GM10248 (cell line): ENCODE measurements at regions not wholly inside any gene's neighbourhood (a gene's known extent, or its start where the extent isn't known, plus 50 kb on each side); places are given as distances from the start of the nearest gene placed in this dataset.

Source experiments
- CTCF ChIA-PET: fragments of 300-600 bp; sonication (Branson Sonifier 250); formaldehyde crosslinking; extraction: SDS; loops from one replicate; lab custom pipeline; 2021; ENCODE audit warnings: antibody characterized with exemption; lab: Yijun Ruan, JAX
- POLR2A ChIA-PET: fragments of 350-650 bp; sonication (Branson Sonifier 250); formaldehyde crosslinking; extraction: SDS; loops from one replicate; lab custom pipeline; 2020; ENCODE audit warnings: antibody characterized with exemption; lab: Yijun Ruan, JAX
- DNase-seq: peaks from one replicate; pipeline ENCODE4 v3.0.0; 2012; ENCODE audit errors: extremely low spot score
- CTCF ChIP-seq: IDR thresholded peaks from 2 replicates; pipeline ENCODE4 v1.5.1; 2012; ENCODE audit warnings: mild to moderate bottlenecking, low read depth; ENCODE audit errors: extremely low read depth, missing control alignments, control extremely low read depth

GRCh38 chr16:79869304-79870015 lies 268.9 kb upstream of the MAF start:
- POLR2A ChIA-PET, result no interaction called here

GRCh38 chr16:79868841-79869240 lies 268.3 kb upstream of the MAF start:
- CTCF ChIA-PET, result interaction anchor here (1.3 to 1.9 kb wide), 2 partner anchors 23 to 25 kb away, joined by 3 to 5 read pairs; no protein-coding TSS in a partner anchor
- TF ChIP-seq CTCF, result no peak
- no peak for DNase-seq
- POLR2A ChIA-PET, result no interaction called here

More at GRCh38 chr16:79869304-79870015, 268.9 kb upstream of the MAF start:
- CTCF ChIA-PET, result no interaction called here
- no peak for TF ChIP-seq CTCF
- no peak for DNase-seq

GRCh38 chr16:79867425-79867997 lies 267.0 kb upstream of the MAF start:
- ChIA-PET POLR2A (no interaction called here), CTCF (interaction anchor here (1.3 to 1.9 kb wide), 2 partner anchors 22 to 24 kb away, joined by 3 to 5 read pairs; no protein-coding TSS in a partner anchor)
- DNase-seq, result no peak
- TF ChIP-seq CTCF, result no peak

GRCh38 chr16:79865918-79866317 lies 265.4 kb upstream of the MAF start:
- no peak for DNase-seq
- CTCF ChIA-PET, result no interaction called here
- TF ChIP-seq CTCF, result no peak
- POLR2A ChIA-PET, result no interaction called here

GRCh38 chr16:79864781-79865391 lies 264.3 kb upstream of the MAF start:
- ChIA-PET POLR2A (no interaction called here), CTCF (no interaction called here)
- TF ChIP-seq CTCF, result no peak
- no peak for DNase-seq

- ChIA-PET POLR2A (no interaction called here), CTCF (interaction anchor here (2.5 kb wide), 1 partner anchor 15 kb away, joined by 10 read pairs; no protein-coding TSS in a partner anchor)
- DNase-seq, result no peak
- TF ChIP-seq CTCF, result no peak
These were observed 263.7 kb upstream of the MAF start for GRCh38 chr16:79864032-79864780.
